GM18498 (cell line): ENCODE measurements at regions not wholly inside any gene's neighbourhood (a gene's known extent, or its start where the extent isn't known, plus 50 kb on each side); places are given as distances from the start of the nearest gene placed in this dataset.
"Not testable (repeated sequence)": the region's sequence is repeated elsewhere in the genome, so short reads cannot be mapped to it uniquely, and the experiment has no call there.

ENCODE experiments used
- ATAC-seq: cut with Tn5 transposase; IDR thresholded peaks from one replicate; pipeline ENCODE4 v1.9.1; 2021; ENCODE audit warnings: mild to moderate bottlenecking, moderate library complexity; ENCODE audit not compliant: unreplicated experiment

DNA sequence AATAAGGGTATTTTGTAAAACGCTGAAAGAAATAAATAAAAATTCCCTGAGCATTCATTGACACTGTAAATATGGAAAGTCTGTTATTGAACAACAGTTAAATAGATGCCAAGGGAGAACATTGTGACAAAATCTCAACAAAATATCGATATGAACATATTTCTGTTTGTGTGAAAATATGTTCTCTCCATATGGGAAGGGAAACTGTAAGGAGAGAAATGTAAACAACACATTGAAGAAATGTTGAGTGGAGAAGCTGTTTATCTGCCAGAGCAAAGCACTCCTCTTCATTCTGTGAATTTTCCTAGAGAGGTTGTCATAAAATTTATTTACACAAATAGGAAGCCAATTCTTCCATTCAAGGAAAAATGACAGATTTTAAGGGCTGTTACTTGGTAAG is 57.1 kb upstream of the EOMES start:
- no peak for ATAC-seq

DNA sequence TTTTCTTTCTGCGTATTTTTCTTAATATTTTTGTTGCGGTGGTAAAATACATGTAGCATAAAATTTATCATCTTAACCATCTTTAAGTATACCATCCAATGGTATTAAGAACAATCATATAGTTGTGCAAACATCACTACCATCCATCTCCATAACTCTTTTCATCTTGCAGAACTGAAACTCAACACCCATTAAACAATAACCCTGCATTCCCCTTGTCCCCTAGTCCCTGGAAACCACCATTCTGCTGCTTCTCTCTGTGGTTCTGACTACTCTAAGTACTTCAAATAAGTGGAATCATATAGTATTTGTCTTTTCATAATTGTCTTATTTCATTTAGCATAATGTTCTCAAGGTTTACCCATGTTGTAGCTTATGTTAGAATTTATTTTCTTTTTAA is 67.3 kb upstream of the EOMES start:
- no peak for ATAC-seq

DNA sequence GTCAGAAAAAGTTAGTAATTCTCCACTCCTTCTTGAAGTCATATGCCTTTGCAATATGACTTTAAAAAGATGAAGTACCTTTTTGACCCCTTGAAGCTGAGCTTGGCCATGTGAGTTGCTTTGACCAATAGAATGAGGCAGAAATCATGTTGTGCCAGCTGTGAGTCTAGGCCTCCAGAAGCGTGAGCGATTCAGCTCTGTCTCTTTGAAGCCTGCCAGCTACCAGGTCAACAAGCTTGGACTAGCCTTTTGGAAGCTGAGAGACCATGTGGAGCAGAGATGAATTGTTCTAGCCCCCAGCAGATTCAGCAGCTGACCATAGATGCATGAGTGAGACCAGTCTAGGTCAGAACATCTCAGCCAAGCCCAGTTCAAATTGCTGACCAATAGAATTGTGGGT is 69.8 kb upstream of the EOMES start:
- no peak for ATAC-seq

DNA sequence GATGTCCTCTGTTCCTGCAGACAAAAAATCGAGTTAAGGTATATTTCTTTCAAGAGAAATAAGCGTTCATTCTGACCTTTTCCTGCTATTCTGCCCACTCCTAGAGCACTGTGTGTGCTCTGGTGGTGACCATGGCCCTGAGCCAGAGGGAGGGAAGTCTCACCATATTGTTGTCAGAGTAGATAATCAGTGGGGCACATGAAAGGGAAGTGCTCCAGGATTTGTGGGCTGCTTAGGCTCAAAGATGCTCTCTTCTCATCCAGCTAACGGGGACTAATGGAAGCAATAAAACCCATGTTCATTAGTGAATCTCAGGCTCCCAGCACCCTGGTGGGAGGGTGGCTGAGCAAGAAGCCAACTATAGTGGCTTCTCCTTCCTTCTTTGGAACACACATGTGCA is 70.7 kb upstream of the EOMES start:
- ATAC-seq, result no peak

DNA sequence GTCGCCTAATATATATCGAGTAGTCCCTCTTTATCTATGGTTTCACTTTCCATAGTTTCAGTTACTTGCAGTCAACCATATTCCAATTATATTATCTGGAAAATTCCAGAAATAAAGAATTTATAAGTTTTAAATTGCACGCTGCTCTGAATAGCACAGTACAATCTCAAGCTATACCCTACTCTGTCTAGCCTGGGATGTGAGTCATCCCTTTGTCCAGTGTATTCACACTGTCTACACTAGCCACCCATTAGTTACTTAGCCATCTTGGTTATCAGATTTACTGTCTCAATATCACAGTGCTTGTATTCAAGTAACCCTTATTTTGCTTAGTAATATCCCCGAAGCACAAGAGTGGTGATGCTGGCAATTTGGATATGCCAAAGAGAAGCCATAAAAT is 72.1 kb upstream of the EOMES start:
- ATAC-seq, result no peak

DNA sequence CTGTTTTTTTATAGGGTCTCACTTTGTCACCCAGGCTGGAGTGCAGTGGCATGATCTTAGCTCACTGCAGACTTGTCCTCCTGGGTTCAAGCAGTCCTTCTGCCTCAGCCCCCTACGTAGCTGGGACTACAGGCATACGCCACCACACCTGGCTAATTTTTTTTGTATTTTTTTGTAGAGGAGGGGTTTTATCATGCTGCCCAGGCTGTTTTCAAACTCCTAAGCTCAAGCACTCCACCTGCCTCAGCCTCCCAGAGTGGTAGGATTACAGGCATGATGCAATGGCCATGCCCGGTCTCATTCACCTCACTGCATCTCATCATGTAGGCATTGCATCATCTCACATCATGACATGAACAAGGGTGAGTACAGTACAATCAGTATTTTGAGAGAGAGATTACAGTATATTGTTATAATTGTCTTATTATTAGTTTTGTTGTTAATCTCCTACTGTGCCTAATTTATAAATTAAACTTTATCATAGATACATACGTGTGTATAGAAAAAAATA is 74.3 kb upstream of the EOMES start:
- ATAC-seq, result no peak

DNA sequence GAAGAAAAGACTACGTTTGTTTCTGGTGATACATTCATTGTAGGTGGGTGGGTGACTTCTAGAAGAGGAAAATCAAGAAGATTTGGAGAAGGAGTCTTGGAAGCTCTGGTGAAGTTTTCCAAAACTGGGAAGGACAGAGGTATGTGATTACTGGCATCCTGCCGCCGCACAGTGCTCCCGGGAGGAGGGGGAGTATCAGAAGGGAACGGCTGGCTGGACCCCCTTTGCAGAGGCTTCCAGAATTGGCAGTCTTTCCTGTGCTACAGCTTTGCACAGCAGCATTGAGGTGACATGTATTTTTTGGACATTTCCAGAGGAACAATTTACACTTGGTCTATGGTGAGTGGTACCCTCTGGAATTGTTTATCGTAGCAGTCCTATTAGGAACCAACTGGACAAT is 75.7 kb upstream of the EOMES start:
- ATAC-seq, result no peak

DNA sequence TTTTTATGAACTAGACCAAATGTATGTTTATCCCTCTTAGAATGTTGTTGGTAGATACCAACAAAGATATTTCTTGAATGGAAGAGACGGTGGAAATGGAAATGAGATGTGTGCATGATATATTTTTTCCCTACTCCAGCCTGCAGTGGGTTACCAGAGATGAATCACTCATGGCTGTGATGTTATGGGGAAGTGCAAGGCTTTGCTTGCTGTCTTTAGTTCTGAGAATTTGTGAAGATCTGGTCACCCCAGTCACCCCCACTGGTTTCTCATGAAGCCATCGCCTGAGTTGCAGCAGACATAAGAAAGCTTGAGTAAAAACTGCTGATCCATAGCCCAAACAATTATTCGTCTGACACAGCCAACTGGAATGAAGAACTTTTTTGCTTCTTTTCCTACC is 78.1 kb upstream of the EOMES start:
- ATAC-seq, result no peak

DNA sequence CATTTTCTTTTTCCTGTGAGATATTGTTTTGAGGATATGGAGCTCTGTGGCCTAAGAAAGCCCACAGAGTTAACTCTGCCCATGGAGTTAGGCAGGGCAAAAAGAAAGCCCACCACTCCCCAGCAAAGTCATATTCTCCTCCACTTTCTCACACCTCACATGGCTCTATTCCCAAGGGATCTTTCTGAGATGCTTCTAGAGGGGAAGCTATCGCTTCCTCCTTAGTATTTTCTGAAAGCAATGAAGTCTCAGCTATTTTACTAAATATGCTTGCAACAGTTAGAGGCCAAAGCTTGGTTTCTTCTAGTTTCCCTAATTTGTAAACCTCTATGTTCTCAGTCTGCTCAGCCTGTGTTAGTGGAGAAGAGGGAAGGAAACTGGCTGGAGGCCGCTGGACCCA is 80.3 kb upstream of the EOMES start:
- ATAC-seq, result no peak

DNA sequence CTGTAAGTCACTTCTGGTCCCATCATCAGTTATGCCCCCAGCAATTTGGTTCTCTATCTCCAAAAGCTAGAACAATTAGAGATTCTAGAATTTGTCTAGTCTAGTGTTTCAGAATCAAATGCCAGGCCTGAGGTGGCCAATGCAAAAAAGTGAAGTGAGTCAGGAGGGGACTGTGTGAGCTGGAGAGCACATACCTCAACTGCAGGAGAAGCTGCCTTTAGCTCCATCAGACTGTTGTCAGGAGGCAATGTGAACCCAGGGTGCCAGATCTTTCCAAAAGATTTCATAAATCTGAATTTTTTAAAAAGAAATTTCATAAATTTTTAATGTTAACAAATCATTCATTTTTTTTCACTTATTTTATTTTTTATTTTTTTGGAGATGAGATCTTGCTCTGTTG is 80.7 kb upstream of the EOMES start:
- ATAC-seq, result no peak

DNA sequence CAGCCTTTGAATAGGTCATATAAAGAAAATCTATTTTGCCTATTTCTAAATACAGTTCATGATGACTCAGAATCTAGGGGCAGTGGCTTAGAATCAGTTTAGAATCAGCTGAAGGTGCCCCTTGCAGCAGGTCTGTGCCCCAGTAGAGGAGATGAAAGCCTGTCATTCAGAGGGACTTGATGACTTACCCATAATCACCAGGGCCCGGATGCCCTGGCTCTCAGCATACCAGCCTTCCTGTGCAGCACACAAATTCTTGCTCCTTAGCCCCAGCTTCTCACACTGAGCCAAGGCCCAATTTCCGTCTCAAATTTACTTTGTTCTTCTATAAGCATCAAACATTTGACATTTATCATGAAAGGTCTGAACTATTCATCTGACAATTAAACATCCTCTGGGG is 83.2 kb upstream of the EOMES start:
- ATAC-seq, result no peak

DNA sequence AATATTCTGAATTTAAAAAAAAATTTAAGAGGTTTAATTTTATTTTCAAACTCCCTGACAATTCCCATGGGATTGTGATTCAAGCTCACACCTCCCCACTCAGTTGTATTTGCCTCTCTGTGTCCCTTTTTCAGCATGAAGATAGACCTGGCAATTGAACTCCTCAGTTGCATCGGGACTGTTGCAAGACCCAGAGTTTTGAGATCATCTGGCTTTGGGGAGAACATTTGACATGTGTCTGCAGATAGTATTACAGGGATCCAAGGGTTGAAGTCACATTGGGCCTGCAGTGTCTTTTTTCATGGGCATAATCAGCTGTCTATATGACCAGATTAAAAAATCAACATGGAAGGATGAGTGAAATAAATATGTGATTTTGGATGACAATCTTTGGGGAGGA is 91.1 kb upstream of the EOMES start:
- no peak for ATAC-seq

DNA sequence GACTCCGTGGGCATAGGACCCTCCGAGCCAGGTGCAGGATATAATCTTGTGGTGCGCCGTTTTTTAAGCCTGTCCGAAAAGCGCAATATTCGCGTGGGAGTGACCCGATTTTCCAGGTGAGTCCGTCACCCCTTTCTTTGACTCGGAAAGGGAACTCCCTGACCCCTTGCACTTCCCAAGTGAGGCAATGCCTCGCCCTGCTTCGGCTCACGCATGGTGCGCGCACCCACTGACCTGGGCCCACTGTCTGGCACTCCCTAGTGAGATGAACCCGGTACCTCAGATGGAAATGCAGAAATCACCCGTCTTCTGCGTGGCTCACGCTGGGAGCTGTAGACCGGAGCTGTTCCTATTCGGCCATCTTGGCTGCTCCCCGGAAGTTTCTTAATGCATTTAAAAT is 99.5 kb upstream of the EOMES start:
- not testable (repeated sequence) for ATAC-seq

DNA sequence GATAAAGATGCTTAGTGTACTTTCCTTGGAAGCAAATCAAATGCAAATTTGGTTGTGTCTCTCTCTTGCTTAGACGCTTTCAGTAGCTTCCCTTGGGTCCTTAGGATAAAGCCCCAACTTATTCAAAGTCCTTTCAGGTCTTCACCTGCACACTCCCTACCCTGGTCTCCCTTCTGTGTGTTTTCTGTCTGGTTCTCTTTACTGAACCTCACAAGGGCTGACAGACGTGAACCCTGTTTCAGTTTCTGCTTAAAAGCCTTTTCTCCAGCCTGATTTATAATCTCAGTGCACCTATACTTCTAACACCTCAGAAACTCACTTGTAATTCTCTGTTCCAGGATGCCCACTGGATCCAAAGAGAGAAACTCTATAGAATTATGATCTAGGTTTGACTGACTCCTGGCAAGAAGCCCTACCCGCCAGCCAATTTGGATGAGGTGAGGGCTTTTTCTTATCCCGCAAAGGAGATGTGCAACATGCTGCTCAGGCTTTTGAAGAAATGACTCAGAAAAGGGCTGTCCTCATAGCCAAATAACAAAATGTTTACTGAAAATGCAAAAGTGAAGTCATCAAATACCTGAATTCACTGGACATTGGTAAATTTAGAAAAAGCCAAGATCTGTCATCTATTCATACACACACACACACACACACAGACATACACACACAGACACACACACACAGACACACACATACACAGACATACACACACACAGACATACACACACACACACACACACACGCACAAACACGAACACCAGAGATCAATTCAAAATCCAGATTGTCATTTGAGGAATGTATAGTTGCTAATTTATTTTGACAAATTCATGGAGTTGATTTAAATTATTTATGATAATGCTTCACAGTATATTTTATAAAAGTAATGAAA is 102.4 kb upstream of the EOMES start:
- no peak for ATAC-seq

DNA sequence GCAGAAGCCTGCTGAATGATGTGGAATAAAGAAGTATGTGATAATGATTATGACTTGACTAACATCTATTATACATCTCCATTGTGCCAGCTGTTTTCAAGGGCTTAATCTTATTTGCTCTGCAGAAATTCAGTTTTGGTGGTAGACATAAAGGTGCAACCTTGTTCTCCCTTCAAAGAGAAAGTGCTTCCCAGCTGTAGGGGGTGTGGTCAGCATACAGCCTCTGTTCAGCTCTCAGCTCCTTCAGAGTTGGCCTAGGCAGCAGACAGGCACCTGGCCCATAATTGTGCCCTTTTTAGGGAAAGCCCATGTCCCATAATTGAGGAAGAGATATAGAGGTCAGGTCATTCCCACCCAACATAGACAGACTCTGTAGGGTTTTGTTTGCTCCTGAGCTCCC is 104.3 kb upstream of the EOMES start:
- ATAC-seq, result no peak

DNA sequence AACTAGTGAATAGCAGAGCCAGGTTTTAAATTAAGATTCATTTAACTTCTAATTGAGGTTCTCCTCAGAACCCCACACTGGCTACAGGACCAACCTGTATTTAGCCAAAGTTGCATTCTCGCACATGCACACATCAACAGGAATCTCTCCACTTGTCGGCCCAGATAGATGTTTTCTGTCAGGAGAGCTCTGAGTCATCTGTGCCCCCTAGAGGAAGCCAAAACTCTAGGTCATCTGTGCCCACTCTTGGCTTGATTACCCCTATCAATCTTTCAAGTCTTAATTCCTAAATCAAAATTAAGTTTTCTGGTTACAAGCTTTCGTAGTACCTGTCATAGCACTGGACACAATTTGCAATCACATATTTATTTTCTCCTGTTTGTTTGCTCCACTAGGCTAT is 104.9 kb upstream of the EOMES start:
- no peak for ATAC-seq

DNA sequence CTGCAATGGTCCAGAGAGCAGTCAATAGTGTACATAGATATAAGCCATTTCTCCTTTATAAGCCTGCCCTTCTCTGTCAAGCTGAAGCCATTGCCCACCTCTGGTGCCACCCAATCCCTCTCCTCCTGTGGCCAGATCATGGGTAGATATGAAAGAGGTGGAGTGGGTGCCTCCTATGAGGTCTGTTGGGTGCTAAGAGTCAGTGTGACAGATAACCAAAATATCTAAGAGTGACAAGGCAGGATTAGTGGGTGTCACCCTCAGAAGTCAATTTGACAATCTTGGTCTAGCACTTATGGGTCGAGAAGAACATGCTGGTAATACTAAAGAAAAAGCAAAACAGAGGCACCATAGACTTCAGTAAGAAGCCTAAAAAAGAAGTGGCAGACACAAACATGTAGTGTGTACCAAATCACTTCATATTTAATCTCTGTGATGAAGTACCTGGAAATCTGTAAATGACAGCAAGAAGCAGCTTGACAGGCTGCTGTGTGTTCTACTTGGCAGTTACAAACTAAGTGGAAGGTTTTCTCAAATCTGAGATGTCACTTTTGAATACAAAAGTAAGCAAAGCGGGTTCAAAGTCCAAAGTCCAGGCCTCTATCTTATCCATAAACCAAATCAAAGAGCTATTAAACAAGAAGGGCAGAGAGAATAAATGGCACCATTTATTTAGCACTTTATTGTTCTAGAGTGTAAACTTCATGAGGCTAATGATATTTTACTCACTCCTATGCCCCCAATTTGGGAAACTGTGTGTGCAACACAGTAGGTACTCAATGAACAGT is 118.9 kb upstream of the EOMES start:
- no peak for ATAC-seq

DNA sequence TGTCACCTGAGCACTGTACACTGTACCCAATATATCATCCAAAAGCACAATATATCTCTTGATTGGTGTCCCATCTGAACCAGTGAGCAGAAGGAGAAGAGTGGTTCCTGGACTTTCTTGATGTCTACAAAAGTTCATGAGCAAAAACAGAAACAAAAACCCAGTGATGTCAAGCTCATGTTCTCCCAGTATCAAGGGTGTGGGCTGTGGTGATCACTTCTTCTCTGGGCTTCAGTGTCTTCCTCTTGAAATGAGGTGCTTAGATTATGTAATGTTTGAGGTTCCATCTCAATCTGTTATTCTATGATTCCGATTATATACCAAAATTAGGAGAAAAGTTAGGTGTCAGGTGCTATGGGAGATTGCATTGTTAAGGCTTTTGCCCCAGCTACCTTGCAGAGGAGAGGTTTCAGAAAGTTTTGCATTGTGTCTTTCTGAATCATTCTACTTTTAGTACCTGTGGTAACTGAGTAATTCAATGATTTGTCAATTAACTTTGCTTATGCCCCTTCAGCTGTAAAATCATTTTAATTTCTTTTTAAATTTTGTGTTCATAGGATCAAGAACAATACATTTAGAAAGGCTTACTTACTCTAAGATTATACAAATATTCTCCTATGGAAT is 122.0 kb upstream of the EOMES start:
- no peak for ATAC-seq

DNA sequence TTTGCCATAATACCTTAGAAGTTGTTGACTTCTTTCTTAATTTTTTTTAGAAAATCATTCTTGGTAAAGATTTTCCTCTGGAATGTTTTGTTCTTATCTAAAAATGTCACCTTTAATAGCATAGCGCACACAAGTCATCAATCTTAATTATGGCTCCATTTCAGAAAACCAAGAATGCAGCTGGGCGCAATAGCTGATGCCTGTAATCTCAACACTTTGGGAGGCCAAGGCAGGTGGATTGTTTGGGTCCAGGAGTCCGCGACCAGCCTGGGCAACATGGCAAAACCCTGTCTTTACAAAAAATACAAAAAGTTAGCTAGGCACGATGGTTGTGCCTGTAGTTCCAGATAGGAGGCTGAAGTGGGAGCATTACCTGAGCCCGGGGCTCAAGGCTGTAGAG is 125.6 kb upstream of the EOMES start:
- no peak for ATAC-seq

DNA sequence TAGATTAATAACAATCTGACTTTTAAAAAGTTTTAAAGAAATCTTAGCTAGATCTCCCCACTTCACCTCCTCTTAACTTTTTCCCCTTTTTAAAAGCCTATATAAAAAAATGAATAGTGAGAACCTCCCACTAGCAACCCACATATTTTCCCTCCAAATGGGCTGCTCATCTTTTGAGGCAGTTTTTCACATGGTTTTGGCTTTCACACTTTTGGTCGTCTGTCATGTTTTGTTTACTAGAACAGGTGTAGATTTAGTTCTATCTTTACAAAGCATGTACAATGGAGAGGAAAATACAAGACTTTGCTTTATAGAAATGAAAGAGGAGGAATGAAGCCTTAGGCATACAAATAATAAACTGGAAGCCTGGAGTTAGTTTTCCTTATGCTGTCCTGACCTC is 126.7 kb upstream of the EOMES start:
- ATAC-seq, result no peak

DNA sequence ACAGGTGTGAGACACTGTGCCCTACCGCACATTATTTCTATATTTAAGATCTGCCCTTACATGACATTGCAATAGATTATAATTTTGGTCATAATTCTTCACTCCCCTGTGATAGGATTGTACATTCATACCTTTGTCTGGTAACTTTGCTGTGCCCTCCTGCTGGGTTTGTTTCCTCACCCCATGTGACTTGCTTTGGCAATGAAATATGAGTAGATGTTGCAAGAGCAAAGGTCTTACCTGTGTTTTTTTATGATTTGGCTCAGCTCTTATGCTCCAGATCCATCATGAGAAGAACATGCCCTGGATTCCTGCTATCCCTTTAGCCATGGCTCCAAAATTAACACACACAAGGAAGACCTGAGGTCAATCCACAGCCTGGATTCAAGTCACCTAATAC is 137.7 kb upstream of the EOMES start:
- no peak for ATAC-seq
